H1 (cell line): ENCODE measurements at regions not wholly inside any gene's neighbourhood (a gene's known extent, or its start where the extent isn't known, plus 50 kb on each side); places are given as distances from the start of the nearest gene placed in this dataset.

Source experiments
- CTCF ChIA-PET: fragments of 300-600 bp; sonication (Branson Sonifier 250); formaldehyde crosslinking; loops from one replicate; lab custom pipeline; 2021; ENCODE audit not compliant: partially characterized antibody; lab: Charles Lee
- POLR2A ChIA-PET: fragments of 300-600 bp; sonication (Branson Sonifier 250); formaldehyde crosslinking; loops from one replicate; lab custom pipeline; 2021; ENCODE audit warnings: inconsistent platforms; ENCODE audit not compliant: partially characterized antibody; lab: Charles Lee
- DNase-seq, 2 experiments: peaks; one replicate each; pipeline versions ENCODE4 v3.0.0 to v3.0.0-alpha.2; 2010 to 2022; ENCODE audit warnings: low spot score in 2 of 2, low read depth in 1 of 2, mixed read lengths in 1 of 2
- FAIRE-seq: peaks from 2 replicates; lab custom pipeline; 2011; peaks lifted over from hg19 to GRCh38; lab: Jason Lieb, UNC
- H2AFZ ChIP-seq: 2 replicates; pipeline ENCODE4 v1.8.1; 2012; ENCODE audit warnings: low read length, inconsistent platforms
- H2AK5ac ChIP-seq: 2 replicates; pipeline ENCODE4 v1.6.1; 2013; ENCODE audit warnings: low read depth, low read length
- H2BK120ac ChIP-seq: replicated peaks from 2 replicates; pipeline ENCODE3; 2013; ENCODE audit warnings: low read depth, low read length, inconsistent platforms
- H2BK12ac ChIP-seq: 2 replicates; pipeline ENCODE4 v1.6.1; 2013; ENCODE audit warnings: low read depth, low read length
- H2BK15ac ChIP-seq: 2 replicates; pipeline ENCODE4 v1.6.1; 2013; ENCODE audit warnings: low read length
- H2BK20ac ChIP-seq: 2 replicates; pipeline ENCODE4 v1.6.1; 2013; ENCODE audit warnings: low read length
- H2BK5ac ChIP-seq: 2 replicates; pipeline ENCODE4 v1.6.1; 2013; ENCODE audit warnings: low read depth, low read length
- H3K14ac ChIP-seq: 2 replicates; pipeline ENCODE4 v1.6.1; 2013; ENCODE audit warnings: inconsistent platforms; ENCODE audit not compliant: insufficient read length
- H3K18ac ChIP-seq: 2 replicates; pipeline ENCODE4 v1.6.1; 2013; ENCODE audit warnings: low read length; ENCODE audit errors: extremely low read depth
- H3K23ac ChIP-seq: 2 replicates; pipeline ENCODE4 v1.6.1; 2013; ENCODE audit warnings: inconsistent platforms; ENCODE audit not compliant: insufficient read length
- H3K23me2 ChIP-seq: 2 replicates; pipeline ENCODE4 v1.6.1; 2013; ENCODE audit warnings: low read depth, low read length
- H3K27ac ChIP-seq: 2 replicates; pipeline ENCODE4 v1.6.1; 2011; ENCODE audit warnings: low read depth, low read length, inconsistent platforms
- H3K27me3 ChIP-seq, 4 experiments: replicated peaks in 1 of 4; 1 replicate in 1 of 4; 2 replicates in 3 of 4; pipeline versions ENCODE4 v1.6.1 to v1.8.1; 2011 to 2013; ENCODE audit warnings: low read length in 3 of 4, mild to moderate bottlenecking in 3 of 4, inconsistent platforms in 2 of 4, mixed read lengths in 2 of 4, moderate library complexity in 1 of 4; ENCODE audit not compliant: control insufficient read depth in 3 of 4, insufficient read depth in 3 of 4; ENCODE audit errors: extremely low read depth in 1 of 4
- H3K36me3 ChIP-seq, 4 experiments: 2 replicates each; pipeline versions ENCODE4 v1.6.1 to v1.8.1; 2011 to 2013; ENCODE audit warnings: mild to moderate bottlenecking in 4 of 4, low read length in 3 of 4, moderate library complexity in 2 of 4, control low read depth in 1 of 4, inconsistent platforms in 1 of 4; ENCODE audit not compliant: insufficient read depth in 4 of 4, control insufficient read depth in 2 of 4
- H3K4ac ChIP-seq: replicated peaks from 2 replicates; pipeline ENCODE3; 2013; ENCODE audit warnings: low read length, low read depth, mixed read lengths, inconsistent platforms; ENCODE audit not compliant: insufficient read length
- H3K4me1 ChIP-seq, 4 experiments: replicated peaks in 1 of 4; 1 replicate in 1 of 4; 2 replicates in 3 of 4; pipeline versions ENCODE4 v1.6.1 to v1.8.1; 2011 to 2013; ENCODE audit warnings: low read length in 3 of 4, inconsistent platforms in 2 of 4, mixed read lengths in 1 of 4; ENCODE audit not compliant: insufficient read depth in 4 of 4, control insufficient read depth in 3 of 4
- H3K4me2 ChIP-seq, 2 experiments: 2 replicates each; pipeline versions ENCODE4 v1.6.1 to v1.8.1; 2011 to 2013; ENCODE audit warnings: low read depth in 2 of 2, low read length in 2 of 2, control low read depth in 1 of 2, inconsistent platforms in 1 of 2, mild to moderate bottlenecking in 1 of 2; ENCODE audit not compliant: insufficient read depth in 1 of 2
- H3K4me3 ChIP-seq, 4 experiments: fragments of 200-600, 300-600 bp in 1 of 4; sonication (generic), shearing (Covaris generic), sonication (Bioruptor Twin) in 1 of 4; 2 replicates each; pipeline versions ENCODE4 v1.5.1 to v1.8.1; 2011 to 2016; ENCODE audit warnings: low read length in 4 of 4, low read depth in 3 of 4, control low read depth in 2 of 4, inconsistent platforms in 2 of 4, mild to moderate bottlenecking in 2 of 4, mixed read lengths in 1 of 4, moderate library complexity in 1 of 4; ENCODE audit not compliant: insufficient read depth in 2 of 4; ENCODE audit errors: extremely low read depth in 1 of 4
- H3K56ac ChIP-seq: replicated peaks from 2 replicates; pipeline ENCODE3; 2013; ENCODE audit warnings: low read depth, mild to moderate bottlenecking, mixed read lengths, low read length, inconsistent platforms; ENCODE audit not compliant: insufficient read length
- H3K79me1 ChIP-seq: 2 replicates; pipeline ENCODE4 v1.6.1; 2013; ENCODE audit warnings: low read depth, low read length, control low read depth
- H3K79me2 ChIP-seq, 2 experiments: 2 replicates each; pipeline versions ENCODE4 v1.6.1 to v1.8.1; 2012 to 2013; ENCODE audit warnings: low read length in 2 of 2, mild to moderate bottlenecking in 2 of 2, inconsistent platforms in 1 of 2; ENCODE audit not compliant: insufficient read depth in 2 of 2, control insufficient read depth in 1 of 2
- H3K9ac ChIP-seq, 4 experiments: replicated peaks in 1 of 4; 1 replicate in 1 of 4; 2 replicates in 3 of 4; pipeline versions ENCODE4 v1.6.1 to v1.8.1; 2011 to 2013; ENCODE audit warnings: low read depth in 3 of 4, low read length in 3 of 4, control low read depth in 2 of 4, mild to moderate bottlenecking in 2 of 4, moderate library complexity in 2 of 4, inconsistent platforms in 1 of 4; ENCODE audit errors: extremely low read depth in 1 of 4
- H3K9me3 ChIP-seq, 2 experiments: 2 replicates each; pipeline versions ENCODE4 v1.6.1 to v1.8.1; 2012 to 2013; ENCODE audit warnings: mild to moderate bottlenecking in 2 of 2, moderate library complexity in 2 of 2, control low read depth in 1 of 2, inconsistent platforms in 1 of 2, low read depth in 1 of 2, low read length in 1 of 2, mixed read lengths in 1 of 2; ENCODE audit not compliant: insufficient read depth in 2 of 2
- H4K20me1 ChIP-seq, 2 experiments: replicated peaks in 1 of 2; 2 replicates each; pipeline versions ENCODE3 to v1.8.1; 2011 to 2013; ENCODE audit warnings: inconsistent platforms in 2 of 2, low read length in 2 of 2, mild to moderate bottlenecking in 1 of 2; ENCODE audit not compliant: insufficient read depth in 2 of 2, control insufficient read depth in 1 of 2
- H4K5ac ChIP-seq: 2 replicates; pipeline ENCODE4 v1.6.1; 2013; ENCODE audit warnings: low read length, low read depth, mixed read lengths, inconsistent platforms; ENCODE audit not compliant: insufficient read length
- H4K8ac ChIP-seq: 2 replicates; pipeline ENCODE4 v1.8.0; 2013; ENCODE audit warnings: mild to moderate bottlenecking, moderate library complexity, low read length, inconsistent platforms; ENCODE audit not compliant: insufficient read depth; ENCODE audit errors: extremely low read depth
- H4K91ac ChIP-seq: replicated peaks from 2 replicates; pipeline ENCODE3; 2013; ENCODE audit warnings: low read length, mixed read lengths, inconsistent platforms; ENCODE audit not compliant: insufficient read length
- EGR1 ChIP-seq: IDR thresholded peaks from 2 replicates; pipeline ENCODE4 v1.6.1; 2011; ENCODE audit warnings: low read depth, low read length, borderline replicate concordance
- HDAC6 ChIP-seq: IDR thresholded peaks from one replicate; pipeline ENCODE4 v1.7.1; 2012; ENCODE audit warnings: low read depth, mild to moderate bottlenecking, inconsistent platforms, low read length, moderate library complexity
- MAFK ChIP-seq: IDR thresholded peaks from 2 replicates; pipeline ENCODE4 v1.6.1; 2012; ENCODE audit warnings: low read depth, mild to moderate bottlenecking, improper control_type of control experiment, low read length
- NANOG ChIP-seq: IDR thresholded peaks from 2 replicates; pipeline ENCODE4 v1.6.1; 2011; ENCODE audit warnings: low read length, low read depth, mild to moderate bottlenecking, inconsistent platforms; ENCODE audit not compliant: insufficient read depth, poor library complexity, severe bottlenecking
- NRF1 ChIP-seq: IDR thresholded peaks from 2 replicates; pipeline ENCODE4 v1.6.1; 2011; ENCODE audit warnings: mild to moderate bottlenecking, low read depth, low read length, improper control_type of control experiment
- POLR2AphosphoS5 ChIP-seq: IDR thresholded peaks from 2 replicates; pipeline ENCODE4 v1.6.1; 2011; ENCODE audit warnings: low read depth, low read length
- SIRT6 ChIP-seq: IDR thresholded peaks from one replicate; pipeline ENCODE4 v1.7.1; 2012; ENCODE audit warnings: low read length, inconsistent platforms
- WGBS, 2 experiments: shearing (Covaris generic) in 1 of 2; methylation state at CpG; one replicate each; pipeline versions ENCODE4 v1.1.6 to v1.1.7; 2013 to 2015; ENCODE audit warnings: low lambda C conversion rate in 2 of 2, mixed read lengths in 2 of 2, inconsistent platforms in 1 of 2, low coverage in 1 of 2, missing lambda C conversion rate in 1 of 2; ENCODE audit not compliant: insufficient replicate concordance in 2 of 2, insufficient coverage in 1 of 2, insufficient read length in 1 of 2; ENCODE audit errors: extremely low coverage in 1 of 2, missing lambda C conversion rate in 1 of 2; 5-methylcytosine and 5-hydroxymethylcytosine counted together
- TF ChIP-seq, protein P1 (sequence below): IDR thresholded peaks from 2 replicates; pipeline ENCODE4 v1.6.1; 2011; ENCODE audit warnings: low read length, improper control_type of control experiment
- TF ChIP-seq, protein P2 (sequence below): IDR thresholded peaks from 2 replicates; pipeline ENCODE4 v1.6.1; 2011; ENCODE audit warnings: low read depth, mild to moderate bottlenecking, low read length; ENCODE audit not compliant: insufficient read depth

GRCh38 chr10:130489891-130490290, 353.7 kb downstream of the GLRX3 start:
- H3K79me1 ChIP-seq: no peaks in the 10 kb centered on the region
- H3K79me2 ChIP-seq: no peaks in the 10 kb centered on the region
- TF ChIP-seq, protein P1, sequence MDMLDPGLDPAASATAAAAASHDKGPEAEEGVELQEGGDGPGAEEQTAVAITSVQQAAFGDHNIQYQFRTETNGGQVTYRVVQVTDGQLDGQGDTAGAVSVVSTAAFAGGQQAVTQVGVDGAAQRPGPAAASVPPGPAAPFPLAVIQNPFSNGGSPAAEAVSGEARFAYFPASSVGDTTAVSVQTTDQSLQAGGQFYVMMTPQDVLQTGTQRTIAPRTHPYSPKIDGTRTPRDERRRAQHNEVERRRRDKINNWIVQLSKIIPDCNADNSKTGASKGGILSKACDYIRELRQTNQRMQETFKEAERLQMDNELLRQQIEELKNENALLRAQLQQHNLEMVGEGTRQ: no peak
- TF ChIP-seq NANOG: no peak
- no peak for TF ChIP-seq NRF1
- TF ChIP-seq MAFK: no peak
- TF ChIP-seq EGR1: no peak
- no peak for TF ChIP-seq POLR2AphosphoS5
- TF ChIP-seq, protein P2, sequence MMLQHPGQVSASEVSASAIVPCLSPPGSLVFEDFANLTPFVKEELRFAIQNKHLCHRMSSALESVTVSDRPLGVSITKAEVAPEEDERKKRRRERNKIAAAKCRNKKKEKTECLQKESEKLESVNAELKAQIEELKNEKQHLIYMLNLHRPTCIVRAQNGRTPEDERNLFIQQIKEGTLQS: no peak
- TF ChIP-seq SIRT6: no peak
- no peak for TF ChIP-seq HDAC6
- no peak overlapping the region for H2AFZ ChIP-seq
- DNase-seq (no peak), FAIRE-seq (no peak)
- POLR2A ChIA-PET: no interaction called here
- no peak overlapping the region for H2BK15ac ChIP-seq
- H3K23ac ChIP-seq: no peak overlapping the region
- H4K91ac ChIP-seq: no peak overlapping the region
- H3K56ac ChIP-seq: no peak overlapping the region
- H3K14ac ChIP-seq: no peak overlapping the region
- H3K4me1 ChIP-seq: peaks cover 0 to 4% (median 2%) of the 10 kb centered on the region in 4 experiments; a peak in 2 of 7 replicates
- H3K9me3 ChIP-seq: no peaks in the 10 kb centered on the region
- H2BK5ac ChIP-seq: no peak overlapping the region
- H3K18ac ChIP-seq: no peak overlapping the region
- H3K9ac ChIP-seq: no peak overlapping the region
- H3K23me2 ChIP-seq: no peaks in the 10 kb centered on the region
- H3K4me2 ChIP-seq: no peak overlapping the region
- H4K8ac ChIP-seq: no peak overlapping the region
- H3K4ac ChIP-seq: no peak overlapping the region
- H3K4me3 ChIP-seq: no peak overlapping the region
- H2BK120ac ChIP-seq: no peak overlapping the region
- H3K36me3 ChIP-seq: no peaks in the 10 kb centered on the region
- CTCF ChIA-PET: no interaction called here
- H4K5ac ChIP-seq: no peak overlapping the region
- H4K20me1 ChIP-seq: no peaks in the 10 kb centered on the region
- H2BK20ac ChIP-seq: no peak overlapping the region
- no peak overlapping the region for H2BK12ac ChIP-seq
- WGBS, 2 experiments: 97% methylated on average over 5 of the region's 5 CpGs; no CpG with 5 or more reads in 1 of the 2 experiments
- H2AK5ac ChIP-seq: no peak overlapping the region
- H3K27ac ChIP-seq: no peak overlapping the region
- H3K27me3 ChIP-seq: no peaks in the 10 kb centered on the region
